ENCODE measurements at regions not wholly inside any gene's neighbourhood (a gene's known extent, or its start where the extent isn't known, plus 50 kb on each side); places are given as distances from the start of the nearest gene placed in this dataset.

- Histone ChIP-seq H3K36me3 (replicated peaks) (no peaks in the 10 kb centered on the region), H3K27ac (peak overlapping the region; percentile 11), H3K27me3 (replicated peaks) (no peaks in the 10 kb centered on the region), H3K4me3 (ENCODE audit: low read depth, low read length) (no peak overlapping the region)
- no peak for DNase-seq
- no peak for TF ChIP-seq CTCF (IDR thresholded peaks at IDR 0.05; ENCODE audit: low read depth, low read length, missing control alignments)
- in situ Hi-C loops (cut with HindIII; ENCODE audit: low pct_ligation_motif_present, low sequenced_read_pairs) = no loop called here
Observed at GRCh38 chr2:43084699-43085091, 141.7 kb downstream of the ZFP36L2 start.

GRCh38 chr2:43083710-43084698, 142.4 kb downstream of the ZFP36L2 start:
- no peaks in the 10 kb centered on the region for H3K27me3 ChIP-seq (replicated peaks)
- no peak for DNase-seq
- H3K36me3 ChIP-seq (replicated peaks) = no peaks in the 10 kb centered on the region
- in situ Hi-C loops (cut with HindIII; ENCODE audit: low pct_ligation_motif_present, low sequenced_read_pairs) = no loop called here
- no peak for TF ChIP-seq CTCF (IDR thresholded peaks at IDR 0.05; ENCODE audit: low read depth, low read length, missing control alignments)
- H3K27ac ChIP-seq = peak overlapping the region; percentile 73
- no peak overlapping the region for H3K4me3 ChIP-seq (ENCODE audit: low read depth, low read length)

- in situ Hi-C loops (cut with HindIII; ENCODE audit: low pct_ligation_motif_present, low sequenced_read_pairs) = no loop called here
- H3K27ac ChIP-seq = peak overlapping the region; percentile 73
- DNase-seq = no peak
- no peaks in the 10 kb centered on the region for H3K36me3 ChIP-seq (replicated peaks)
- no peak for TF ChIP-seq CTCF (IDR thresholded peaks at IDR 0.05; ENCODE audit: low read depth, low read length, missing control alignments)
- H3K27me3 ChIP-seq (replicated peaks) = no peaks in the 10 kb centered on the region
- no peak overlapping the region for H3K4me3 ChIP-seq (ENCODE audit: low read depth, low read length)
Observed at GRCh38 chr2:43082903-43083677, 143.3 kb downstream of the ZFP36L2 start.

GRCh38 chr2:43082111-43082894, 144.1 kb downstream of the ZFP36L2 start:
- Histone ChIP-seq H3K4me3 (ENCODE audit: low read depth, low read length) (no peak overlapping the region), H3K36me3 (replicated peaks) (no peaks in the 10 kb centered on the region), H3K27me3 (replicated peaks) (no peaks in the 10 kb centered on the region), H3K27ac (peak overlapping the region; percentile 73)
- in situ Hi-C loops (cut with HindIII; ENCODE audit: low pct_ligation_motif_present, low sequenced_read_pairs) = no loop called here
- TF ChIP-seq CTCF (IDR thresholded peaks at IDR 0.05; ENCODE audit: low read depth, low read length, missing control alignments) = no peak
- peak; percentile 91 for DNase-seq

GRCh38 chr2:43081131-43081765, 145.2 kb downstream of the ZFP36L2 start:
- Histone ChIP-seq H3K36me3 (replicated peaks) (no peaks in the 10 kb centered on the region), H3K27ac (no peak overlapping the region), H3K4me3 (ENCODE audit: low read depth, low read length) (no peak overlapping the region), H3K27me3 (replicated peaks) (no peaks in the 10 kb centered on the region)
- in situ Hi-C loops (cut with HindIII; ENCODE audit: low pct_ligation_motif_present, low sequenced_read_pairs) = no loop called here
- no peak for TF ChIP-seq CTCF (IDR thresholded peaks at IDR 0.05; ENCODE audit: low read depth, low read length, missing control alignments)
- no peak for DNase-seq
